GM12878 (cell line): ENCODE measurements at regions not wholly inside any gene's neighbourhood (a gene's known extent, or its start where the extent isn't known, plus 50 kb on each side); places are given as distances from the start of the nearest gene placed in this dataset.

Experiments used
- CTCF ChIP-seq, 3 experiments: IDR thresholded peaks in 2 of 3; conservative IDR thresholded peaks in 1 of 3; 2 replicates each; pipeline ENCODE4 v1.5.1; 2011; ENCODE audit warnings: low read depth in 3 of 3, low read length in 3 of 3, mild to moderate bottlenecking in 3 of 3, control low read depth in 2 of 3, moderate library complexity in 2 of 3, inconsistent platforms in 1 of 3, mixed read lengths in 1 of 3; ENCODE audit not compliant: control insufficient read depth in 2 of 3, insufficient read depth in 1 of 3; ENCODE audit errors: extremely low read depth in 1 of 3
- POLR2A ChIP-seq: IDR thresholded peaks from 2 replicates; pipeline ENCODE4 v1.6.1; 2011; ENCODE audit warnings: low read depth, mild to moderate bottlenecking, low read length
- SMAD1 ChIP-seq: fragments of 450-650 bp; IDR thresholded peaks from 2 replicates; pipeline ENCODE4 v1.6.1; 2018; ENCODE audit warnings: mild to moderate bottlenecking, low read depth; ENCODE audit not compliant: partially characterized antibody

- TF ChIP-seq CTCF (IDR thresholded peaks at IDR 0.05 in 2 of 3, conservative IDR thresholded peaks at IDR 0.05 in 1 of 3; ENCODE audit: control insufficient read depth in 2 of 3, extremely low read depth in 1 of 3, insufficient read depth in 1 of 3, low read depth in 3 of 3, low read length in 3 of 3) = no peak
- TF ChIP-seq POLR2A = no peak
- no peak for TF ChIP-seq SMAD1
Observed at GRCh38 chr3:106281221-106281620, 412.4 kb upstream of the CBLB start.
